Peyer's patch (tissue), 4 donors: ENCODE measurements at regions not wholly inside any gene's neighbourhood (a gene's known extent, or its start where the extent isn't known, plus 50 kb on each side); places are given as distances from the start of the nearest gene placed in this dataset.

Experiments used
- CTCF ChIP-seq, 6 experiments: fragments of 450-650 bp in 4 of 6; fragments of 200-600 bp in 2 of 6; sonication (generic) in 1 of 6; IDR thresholded peaks; one replicate each; pipeline ENCODE4 v1.5.1; 2017 to 2019; ENCODE audit warnings: antibody characterized with exemption in 6 of 6, mild to moderate bottlenecking in 3 of 6, moderate library complexity in 1 of 6
- POLR2A ChIP-seq, 2 donors: fragments of 450-650 bp; IDR thresholded peaks; one replicate each; pipeline ENCODE4 v1.5.1; 2017; ENCODE audit warnings: antibody characterized with exemption in 2 of 2, mild to moderate bottlenecking in 2 of 2, moderate library complexity in 2 of 2

DNA sequence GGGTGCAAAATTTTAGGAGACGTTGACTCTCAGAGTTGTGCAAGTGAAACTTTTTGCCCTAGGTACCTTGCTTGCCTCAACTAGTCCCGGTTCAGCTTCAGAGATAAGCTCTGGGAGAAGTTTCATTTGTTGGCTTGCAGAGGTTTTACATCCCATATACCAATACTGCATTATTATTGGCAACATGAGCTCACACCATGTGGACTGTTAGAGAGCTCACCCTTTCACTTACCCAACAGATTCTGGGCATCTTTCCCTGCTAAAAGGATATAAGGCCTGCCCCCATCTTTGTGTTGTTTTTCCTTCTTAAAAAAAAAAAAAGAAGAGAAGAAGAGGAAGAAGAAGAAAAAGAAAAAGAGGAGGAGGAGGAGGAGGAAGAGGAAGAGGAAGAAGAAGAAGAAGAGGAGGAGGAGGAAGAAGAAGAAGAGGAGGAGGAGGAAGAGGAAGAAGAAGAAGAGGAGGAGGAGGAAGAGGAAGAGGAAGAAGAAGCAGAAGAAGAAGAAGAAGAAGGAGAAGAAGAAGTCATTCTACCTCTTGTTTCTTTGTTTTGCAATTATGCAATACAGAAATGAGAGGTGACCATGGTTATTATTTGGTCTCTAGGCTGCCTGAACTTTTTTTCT is 292.6 kb upstream of the IRX3 start:
- TF ChIP-seq CTCF (IDR thresholded peaks at IDR 0.05): no peak
- no peak for TF ChIP-seq POLR2A (IDR thresholded peaks at IDR 0.05)
